Spleen (tissue), 7 donors: ENCODE measurements at regions not wholly inside any gene's neighbourhood (a gene's known extent, or its start where the extent isn't known, plus 50 kb on each side); places are given as distances from the start of the nearest gene placed in this dataset.

ENCODE experiments used
- CTCF ChIP-seq, 11 experiments: fragments of 200-600 bp in 7 of 11; fragments of 450-650 bp in 4 of 11; sonication (generic) in 4 of 11; IDR thresholded peaks in 8 of 11; conservative IDR thresholded peaks in 3 of 11; 1 replicate in 7 of 11; 2 replicates in 4 of 11; pipeline versions ENCODE4 v1.4.0 to v1.8.0; 2016 to 2021; ENCODE audit warnings: antibody characterized with exemption in 11 of 11, inconsistent platforms in 4 of 11, mild to moderate bottlenecking in 1 of 11
- POLR2A ChIP-seq, 3 donors: fragments of 450-650 bp; IDR thresholded peaks; one replicate each; pipeline ENCODE4 v1.5.1; 2017; ENCODE audit warnings: antibody characterized with exemption in 3 of 3, mild to moderate bottlenecking in 1 of 3
- POLR2AphosphoS5 ChIP-seq, 3 donors: sonication (generic); formaldehyde crosslinking; IDR thresholded peaks; one replicate each; pipeline ENCODE4 v1.5.1; 2017; ENCODE audit warnings: antibody characterized with exemption in 3 of 3
- donor health status: DM: no; HTN: no; CAD: no; lungs with moderate emphysema.
- donor health status: DM: no; HTN: no; CAD: no.
- donor health status: DM: no; HTN: no; CAD: no.

GRCh38 chr6:166241974-166242373 lies 66.2 kb downstream of the PRR18 start:
- TF ChIP-seq CTCF (IDR thresholded peaks at IDR 0.05 in 8 of 11, conservative IDR thresholded peaks at IDR 0.05 in 3 of 11) (no peak), POLR2AphosphoS5 (IDR thresholded peaks at IDR 0.05) (no peak), POLR2A (IDR thresholded peaks at IDR 0.05) (no peak)
